ENCODE measurements at regions not wholly inside any gene's neighbourhood (a gene's known extent, or its start where the extent isn't known, plus 50 kb on each side); places are given as distances from the start of the nearest gene placed in this dataset.
A peak's percentile ranks its signal among the peaks of the same experiment; 100 is the strongest.
"Not testable (repeated sequence)": the region's sequence is repeated elsewhere in the genome, so short reads cannot be mapped to it uniquely, and the experiment has no call there.

DNA sequence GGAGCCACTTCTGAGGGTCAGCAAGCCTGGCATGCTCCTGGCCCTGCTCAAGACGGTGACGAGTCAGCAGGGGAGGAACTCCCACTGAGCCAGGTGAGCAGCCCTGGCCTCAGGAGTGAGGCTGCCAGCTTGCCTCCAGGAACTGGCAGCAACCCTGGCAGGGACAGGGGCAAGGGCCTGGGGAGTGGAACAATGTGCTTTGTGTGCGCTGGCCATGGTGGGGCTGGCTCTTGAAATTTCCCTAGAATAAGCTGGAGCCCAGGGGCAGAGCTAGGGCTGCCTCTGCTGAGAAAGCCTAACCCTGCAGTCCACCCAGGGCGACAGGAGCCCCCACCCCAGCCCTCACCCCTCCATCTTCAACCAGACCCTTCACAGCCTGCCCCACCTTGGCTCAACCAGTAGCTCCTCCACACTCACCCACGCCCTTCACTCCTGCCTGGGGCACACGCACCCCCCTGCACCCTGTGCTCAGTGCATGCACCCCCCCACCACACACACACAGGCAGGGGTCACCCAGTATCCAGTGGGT lies 88.0 kb downstream of the MRPL14 start:
- Histone ChIP-seq H3K4me2 (ENCODE audit: low read length) (no peak overlapping the region), H2AFZ (ENCODE audit: insufficient read depth, low read length, poor library complexity) (no peak overlapping the region), H2BK120ac (ENCODE audit: insufficient read depth, low read length, poor library complexity) (no peak overlapping the region), H3K9ac (ENCODE audit: low read length) (no peak overlapping the region), H3K4me3 (ENCODE audit: low read depth, low read length) (no peak overlapping the region), H3K14ac (ENCODE audit: low read length) (no peak overlapping the region), H4K91ac (ENCODE audit: low read depth, low read length) (no peak overlapping the region), H3K23ac (ENCODE audit: low read length) (no peak overlapping the region), H3K18ac (ENCODE audit: low read length) (no peak overlapping the region), H3K27me3 (ENCODE audit: insufficient read depth, low read length) (no peaks in the 10 kb centered on the region), H3K4ac (ENCODE audit: low read depth, low read length) (no peak overlapping the region), H3K4me1 (ENCODE audit: control insufficient read depth in 1 of 2, insufficient read depth in 2 of 2, low read length in 2 of 2) (peaks cover 27 to 39% of the 10 kb centered on the region in 2 experiments), H2AK5ac (ENCODE audit: low read length) (peak overlapping the region; percentile 20), H3K79me1 (ENCODE audit: low read length) (peaks cover 30% of the 10 kb centered on the region), H2BK5ac (ENCODE audit: low read depth, low read length, poor library complexity) (no peak overlapping the region), H4K8ac (ENCODE audit: low read depth, low read length) (no peak overlapping the region), H3K36me3 (ENCODE audit: control insufficient read depth in 1 of 2, insufficient read depth in 2 of 2, low read length in 2 of 2) (no peaks in the 10 kb centered on the region), H2BK12ac (ENCODE audit: low read length) (peak overlapping the region; percentile 33), H3K9me3 (ENCODE audit: insufficient read depth, low read depth, low read length) (peaks cover 2% of the 10 kb centered on the region), H4K12ac (ENCODE audit: low read depth, low read length) (no peak overlapping the region), H3K27ac (ENCODE audit: low read depth, low read length) (no peak overlapping the region), H3K79me2 (ENCODE audit: control insufficient read depth, insufficient read depth, low read length, poor library complexity) (peaks cover 5% of the 10 kb centered on the region)
- WGBS (ENCODE audit: extremely low coverage, insufficient coverage, insufficient read length): no CpG with 5 or more reads among the region's 6 CpGs
- DNase-seq: no peak

DNA sequence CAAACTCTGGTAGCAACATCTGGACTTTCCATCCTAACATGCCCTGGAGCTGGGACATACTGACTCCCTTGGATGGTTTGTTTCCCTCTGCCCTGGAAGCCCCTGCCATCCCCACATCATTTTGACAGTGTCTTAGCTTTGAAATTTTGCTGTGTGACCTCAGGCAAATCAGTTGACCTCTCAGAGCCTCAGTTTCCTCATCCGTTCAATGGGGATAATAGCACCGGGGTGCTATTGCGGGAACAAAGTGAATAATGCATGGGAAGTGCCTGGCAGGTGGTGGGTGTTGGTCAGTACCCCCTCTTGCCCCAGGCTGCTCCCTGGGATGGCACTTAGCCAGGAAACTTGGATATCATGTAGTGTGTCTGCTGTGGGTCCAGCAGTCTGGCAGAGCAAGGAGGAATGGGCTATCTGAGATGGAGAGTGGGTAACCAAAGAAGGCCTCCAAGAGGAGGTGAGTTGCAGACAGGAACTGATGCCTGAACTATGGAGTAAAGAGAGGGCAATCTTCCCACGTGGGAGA lies 88.6 kb downstream of the MRPL14 start:
- no peak overlapping the region for H3K14ac ChIP-seq (ENCODE audit: low read length)
- DNase-seq: no peak
- no peak overlapping the region for H4K91ac ChIP-seq (ENCODE audit: low read depth, low read length)
- H4K12ac ChIP-seq (ENCODE audit: low read depth, low read length): no peak overlapping the region
- H3K27me3 ChIP-seq (ENCODE audit: insufficient read depth, low read length): no peaks in the 10 kb centered on the region
- H3K36me3 ChIP-seq (ENCODE audit: control insufficient read depth in 1 of 2, insufficient read depth in 2 of 2, low read length in 2 of 2): no peaks in the 10 kb centered on the region
- no peak overlapping the region for H2BK5ac ChIP-seq (ENCODE audit: low read depth, low read length, poor library complexity)
- no peak overlapping the region for H3K18ac ChIP-seq (ENCODE audit: low read length)
- no peak overlapping the region for H3K4me3 ChIP-seq (ENCODE audit: low read depth, low read length)
- WGBS (ENCODE audit: extremely low coverage, insufficient coverage, insufficient read length): no CpG with 5 or more reads among the region's 4 CpGs
- H3K9ac ChIP-seq (ENCODE audit: low read length): no peak overlapping the region
- H3K9me3 ChIP-seq (ENCODE audit: insufficient read depth, low read depth, low read length): peaks cover 2% of the 10 kb centered on the region
- H2BK12ac ChIP-seq (ENCODE audit: low read length): no peak overlapping the region
- no peak overlapping the region for H4K8ac ChIP-seq (ENCODE audit: low read depth, low read length)
- H2BK120ac ChIP-seq (ENCODE audit: insufficient read depth, low read length, poor library complexity): no peak overlapping the region
- no peak overlapping the region for H2AK5ac ChIP-seq (ENCODE audit: low read length)
- H3K79me2 ChIP-seq (ENCODE audit: control insufficient read depth, insufficient read depth, low read length, poor library complexity): peaks cover 5% of the 10 kb centered on the region
- peaks cover 29 to 36% of the 10 kb centered on the region in 2 experiments for H3K4me1 ChIP-seq (ENCODE audit: control insufficient read depth in 1 of 2, insufficient read depth in 2 of 2, low read length in 2 of 2)
- no peak overlapping the region for H2AFZ ChIP-seq (ENCODE audit: insufficient read depth, low read length, poor library complexity)
- H3K27ac ChIP-seq (ENCODE audit: low read depth, low read length): no peak overlapping the region
- H3K4ac ChIP-seq (ENCODE audit: low read depth, low read length): no peak overlapping the region
- H3K4me2 ChIP-seq (ENCODE audit: low read length): no peak overlapping the region
- peaks cover 30% of the 10 kb centered on the region for H3K79me1 ChIP-seq (ENCODE audit: low read length)
- H3K23ac ChIP-seq (ENCODE audit: low read length): no peak overlapping the region

DNA sequence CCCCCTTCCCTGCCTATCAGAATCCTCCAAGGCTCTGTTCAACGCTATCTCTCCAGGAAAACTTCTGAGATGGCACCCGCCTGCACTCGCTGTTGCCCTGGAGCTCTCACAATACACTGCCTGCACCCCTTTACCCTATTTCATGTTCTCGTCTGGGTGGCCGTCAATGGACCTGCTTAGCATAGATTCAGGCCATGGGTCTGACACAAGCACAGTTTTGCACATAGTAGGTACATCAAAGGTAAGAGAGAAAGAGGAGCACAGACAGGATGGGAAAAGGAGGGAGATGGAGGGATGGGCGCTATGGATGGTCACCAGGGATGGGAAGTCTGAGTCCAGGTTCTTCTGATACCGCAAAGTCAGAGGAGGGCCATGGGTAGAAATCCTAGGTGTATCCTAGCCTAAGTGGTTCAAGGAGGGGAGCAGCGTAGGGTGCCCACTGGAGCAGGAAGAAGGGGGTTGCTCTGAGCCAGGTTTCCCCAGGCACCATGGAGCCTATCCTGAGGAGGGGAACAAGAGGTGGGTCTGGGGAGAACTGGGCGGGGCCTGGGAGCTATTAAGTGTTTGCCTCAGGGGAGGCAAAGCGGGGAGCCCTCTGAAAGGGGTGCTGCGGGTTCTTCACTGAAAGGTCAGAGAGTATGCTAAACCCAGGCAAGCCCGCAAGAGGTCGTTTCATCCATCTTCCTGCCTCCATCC lies 89.3 kb downstream of the MRPL14 start:
- Histone ChIP-seq H4K12ac (ENCODE audit: low read depth, low read length) (no peak overlapping the region), H3K36me3 (ENCODE audit: control insufficient read depth in 1 of 2, insufficient read depth in 2 of 2, low read length in 2 of 2) (no peaks in the 10 kb centered on the region), H3K18ac (ENCODE audit: low read length) (no peak overlapping the region), H3K9ac (ENCODE audit: low read length) (no peak overlapping the region), H3K79me1 (ENCODE audit: low read length) (peaks cover 27% of the 10 kb centered on the region), H4K91ac (ENCODE audit: low read depth, low read length) (no peak overlapping the region), H3K4me3 (ENCODE audit: low read depth, low read length) (no peak overlapping the region), H4K8ac (ENCODE audit: low read depth, low read length) (no peak overlapping the region), H2BK12ac (ENCODE audit: low read length) (no peak overlapping the region), H3K14ac (ENCODE audit: low read length) (no peak overlapping the region), H2BK5ac (ENCODE audit: low read depth, low read length, poor library complexity) (no peak overlapping the region), H3K23ac (ENCODE audit: low read length) (no peak overlapping the region), H3K4me1 (ENCODE audit: control insufficient read depth in 1 of 2, insufficient read depth in 2 of 2, low read length in 2 of 2) (peaks cover 24 to 30% of the 10 kb centered on the region in 2 experiments), H3K4ac (ENCODE audit: low read depth, low read length) (no peak overlapping the region), H3K4me2 (ENCODE audit: low read length) (no peak overlapping the region), H2BK120ac (ENCODE audit: insufficient read depth, low read length, poor library complexity) (no peak overlapping the region), H3K27me3 (ENCODE audit: insufficient read depth, low read length) (no peaks in the 10 kb centered on the region), H3K9me3 (ENCODE audit: insufficient read depth, low read depth, low read length) (peaks cover 2% of the 10 kb centered on the region), H3K27ac (ENCODE audit: low read depth, low read length) (no peak overlapping the region), H3K79me2 (ENCODE audit: control insufficient read depth, insufficient read depth, low read length, poor library complexity) (peaks cover 5% of the 10 kb centered on the region), H2AK5ac (ENCODE audit: low read length) (no peak overlapping the region), H2AFZ (ENCODE audit: insufficient read depth, low read length, poor library complexity) (no peak overlapping the region)
- no peak for DNase-seq
- WGBS (ENCODE audit: extremely low coverage, insufficient coverage, insufficient read length): no CpG with 5 or more reads among the region's 13 CpGs

DNA sequence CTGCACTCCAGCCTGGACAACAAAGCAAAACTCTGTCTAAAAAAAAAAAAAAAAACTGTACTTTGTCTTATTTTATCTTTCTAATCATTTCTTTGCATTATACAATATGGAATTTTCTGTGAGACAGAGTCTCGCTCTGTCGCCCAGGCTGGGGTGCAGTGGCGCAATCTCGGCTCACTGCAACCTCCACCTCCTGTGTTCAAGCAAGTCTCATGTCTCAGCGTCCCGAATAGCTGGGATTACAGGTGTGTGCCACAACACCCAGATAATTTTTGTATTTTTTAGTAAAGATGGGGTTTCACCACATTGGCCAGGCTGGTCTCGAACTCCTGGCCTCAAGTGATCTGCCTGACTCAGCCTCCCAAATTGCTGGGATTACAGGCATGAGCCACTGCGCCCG lies 90.0 kb downstream of the MRPL14 start:
- H4K91ac ChIP-seq (ENCODE audit: low read depth, low read length); H3K27ac ChIP-seq (ENCODE audit: low read depth, low read length); H3K36me3 ChIP-seq (ENCODE audit: control insufficient read depth in 1 of 2, insufficient read depth in 2 of 2, low read length in 2 of 2); H2BK12ac ChIP-seq (ENCODE audit: low read length); H4K12ac ChIP-seq (ENCODE audit: low read depth, low read length); H3K79me2 ChIP-seq (ENCODE audit: control insufficient read depth, insufficient read depth, low read length, poor library complexity); H3K27me3 ChIP-seq (ENCODE audit: insufficient read depth, low read length); DNase-seq; H2BK5ac ChIP-seq (ENCODE audit: low read depth, low read length, poor library complexity); H4K8ac ChIP-seq (ENCODE audit: low read depth, low read length); H3K9me3 ChIP-seq (ENCODE audit: insufficient read depth, low read depth, low read length); H3K4ac ChIP-seq (ENCODE audit: low read depth, low read length); H3K4me3 ChIP-seq (ENCODE audit: low read depth, low read length); H3K14ac ChIP-seq (ENCODE audit: low read length); H2BK120ac ChIP-seq (ENCODE audit: insufficient read depth, low read length, poor library complexity); H2AK5ac ChIP-seq (ENCODE audit: low read length); H3K4me2 ChIP-seq (ENCODE audit: low read length); H2AFZ ChIP-seq (ENCODE audit: insufficient read depth, low read length, poor library complexity); H3K9ac ChIP-seq (ENCODE audit: low read length); H3K23ac ChIP-seq (ENCODE audit: low read length); H3K18ac ChIP-seq (ENCODE audit: low read length): not testable (repeated sequence)
- Histone ChIP-seq H3K79me1 (ENCODE audit: low read length) (peaks cover 20% of the 10 kb centered on the region), H3K4me1 (ENCODE audit: control insufficient read depth in 1 of 2, insufficient read depth in 2 of 2, low read length in 2 of 2) (peaks cover 16 to 22% of the 10 kb centered on the region in 2 experiments)
- no CpG with 5 or more reads among the region's 9 CpGs for WGBS (ENCODE audit: extremely low coverage, insufficient coverage, insufficient read length)

Measured in trophoblast cell (in vitro differentiated cells and primary cell).